ENCODE measurements at regions not wholly inside any gene's neighbourhood (a gene's known extent, or its start where the extent isn't known, plus 50 kb on each side); places are given as distances from the start of the nearest gene placed in this dataset.
A peak's percentile ranks its signal among the peaks of the same experiment; 100 is the strongest.

GRCh38 chr5:94027145-94027544, 285.7 kb upstream of the POU5F2 start:
- TF ChIP-seq, protein P1, sequence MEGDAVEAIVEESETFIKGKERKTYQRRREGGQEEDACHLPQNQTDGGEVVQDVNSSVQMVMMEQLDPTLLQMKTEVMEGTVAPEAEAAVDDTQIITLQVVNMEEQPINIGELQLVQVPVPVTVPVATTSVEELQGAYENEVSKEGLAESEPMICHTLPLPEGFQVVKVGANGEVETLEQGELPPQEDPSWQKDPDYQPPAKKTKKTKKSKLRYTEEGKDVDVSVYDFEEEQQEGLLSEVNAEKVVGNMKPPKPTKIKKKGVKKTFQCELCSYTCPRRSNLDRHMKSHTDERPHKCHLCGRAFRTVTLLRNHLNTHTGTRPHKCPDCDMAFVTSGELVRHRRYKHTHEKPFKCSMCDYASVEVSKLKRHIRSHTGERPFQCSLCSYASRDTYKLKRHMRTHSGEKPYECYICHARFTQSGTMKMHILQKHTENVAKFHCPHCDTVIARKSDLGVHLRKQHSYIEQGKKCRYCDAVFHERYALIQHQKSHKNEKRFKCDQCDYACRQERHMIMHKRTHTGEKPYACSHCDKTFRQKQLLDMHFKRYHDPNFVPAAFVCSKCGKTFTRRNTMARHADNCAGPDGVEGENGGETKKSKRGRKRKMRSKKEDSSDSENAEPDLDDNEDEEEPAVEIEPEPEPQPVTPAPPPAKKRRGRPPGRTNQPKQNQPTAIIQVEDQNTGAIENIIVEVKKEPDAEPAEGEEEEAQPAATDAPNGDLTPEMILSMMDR (IDR thresholded peaks at IDR 0.05; ENCODE audit: insufficient read depth, low read depth, low read length, missing control alignments) = no peak
- peak; percentile 8 for DNase-seq (ENCODE audit: low read depth)
- no peak overlapping the region for H3K4me3 ChIP-seq (ENCODE audit: low read length)

- TF ChIP-seq, protein P1 (IDR thresholded peaks at IDR 0.05; ENCODE audit: insufficient read depth, low read depth, low read length, missing control alignments) = no peak
- no peak for DNase-seq (ENCODE audit: low read depth)
- H3K4me3 ChIP-seq (ENCODE audit: low read length) = no peak overlapping the region
Measured at GRCh38 chr5:94025788-94026473, 284.5 kb upstream of the POU5F2 start.

DNA sequence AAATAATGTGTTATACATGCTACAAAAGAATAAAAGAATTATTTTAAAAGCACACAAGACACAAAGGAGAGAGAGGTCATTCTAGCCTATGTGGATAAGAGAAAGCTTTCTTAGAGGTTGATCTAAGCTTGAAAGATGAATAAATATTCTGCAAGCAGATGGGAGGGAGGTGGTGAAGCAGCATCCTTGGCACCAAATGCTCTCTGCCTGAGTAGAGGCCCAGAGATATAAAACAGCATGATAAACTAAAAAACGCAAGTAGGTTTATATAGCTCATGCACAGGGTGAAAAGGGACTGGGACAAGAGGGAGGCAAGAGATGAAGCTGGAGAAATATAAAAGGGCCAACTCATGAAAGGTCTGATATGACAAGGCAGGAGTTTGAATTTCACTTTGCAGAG, 283.2 kb upstream of the POU5F2 start:
- DNase-seq (ENCODE audit: low read depth) = no peak
- TF ChIP-seq, protein P1 (IDR thresholded peaks at IDR 0.05; ENCODE audit: insufficient read depth, low read depth, low read length, missing control alignments) = no peak

DNA sequence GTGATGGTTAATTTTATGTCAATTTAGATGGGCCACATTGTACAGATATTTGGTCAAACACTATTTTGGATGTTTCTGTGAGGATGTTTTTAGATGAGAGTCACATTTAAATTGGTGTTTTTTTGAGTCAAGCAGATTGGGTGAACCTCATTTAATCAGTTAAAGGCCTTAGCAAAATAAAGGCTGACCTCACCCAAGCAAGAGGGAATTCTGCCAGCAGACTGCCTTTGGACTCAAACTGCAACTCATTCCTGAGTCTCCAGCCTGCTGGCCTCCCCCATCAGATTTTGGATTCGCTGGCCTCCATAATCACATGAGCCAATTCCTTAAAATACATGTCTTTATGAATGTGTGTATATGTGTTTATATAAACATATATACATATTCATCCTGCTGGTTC, 282.7 kb upstream of the POU5F2 start:
- TF ChIP-seq, protein P1 (IDR thresholded peaks at IDR 0.05; ENCODE audit: insufficient read depth, low read depth, low read length, missing control alignments) = no peak
- DNase-seq (ENCODE audit: low read depth) = no peak
- H3K4me3 ChIP-seq (ENCODE audit: low read length) = no peak overlapping the region

More for the DNA sequence above, 283.2 kb upstream of the POU5F2 start:
- no peak overlapping the region for H3K4me3 ChIP-seq (ENCODE audit: low read length)

DNA sequence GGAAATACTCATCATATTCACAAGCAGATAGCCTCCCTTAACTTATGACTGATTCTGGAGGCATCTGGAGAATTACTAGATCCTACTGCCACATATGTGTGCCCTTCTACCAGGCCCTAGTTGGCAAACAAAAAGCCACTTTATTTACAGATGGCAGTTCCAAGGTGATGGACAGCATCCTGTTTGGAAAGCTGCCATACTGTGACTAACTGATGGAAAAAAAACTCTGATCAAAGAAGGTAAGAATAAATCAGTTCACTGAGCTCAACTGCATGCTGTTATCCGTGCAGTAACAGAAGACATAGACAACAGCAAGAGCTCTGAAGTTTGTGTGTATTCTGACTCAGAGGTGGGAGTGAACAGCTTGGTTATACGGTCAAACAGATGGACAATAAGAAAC, 279.8 kb upstream of the POU5F2 start:
- TF ChIP-seq, protein P1 (IDR thresholded peaks at IDR 0.05; ENCODE audit: insufficient read depth, low read depth, low read length, missing control alignments) = no peak
- DNase-seq (ENCODE audit: low read depth) = peak; percentile 80
- H3K4me3 ChIP-seq (ENCODE audit: low read length) = no peak overlapping the region

DNA sequence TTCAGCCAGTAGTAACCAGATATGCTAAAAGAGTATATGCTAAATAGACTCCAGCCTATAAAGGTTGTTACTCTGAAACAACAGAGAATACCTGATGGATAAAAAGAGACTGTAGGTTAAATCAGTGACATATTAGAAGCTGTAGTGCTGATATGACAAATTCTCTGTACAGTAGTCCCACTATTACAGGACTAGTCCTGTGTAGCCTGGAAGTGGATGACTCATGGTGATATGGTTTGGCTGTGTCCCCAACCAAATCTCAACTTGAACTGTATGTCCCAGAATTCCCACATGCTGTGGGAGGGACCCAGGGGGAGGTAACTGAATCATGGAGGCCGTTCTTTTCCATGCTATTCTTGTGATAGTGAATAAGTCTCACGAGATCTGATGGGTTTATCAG, 276.2 kb upstream of the POU5F2 start:
- H3K4me3 ChIP-seq (ENCODE audit: low read length) = no peak overlapping the region
- DNase-seq (ENCODE audit: low read depth) = peak; percentile 29
- TF ChIP-seq, protein P1 (IDR thresholded peaks at IDR 0.05; ENCODE audit: insufficient read depth, low read depth, low read length, missing control alignments) = no peak

- DNase-seq (ENCODE audit: low read depth) = peak; percentile 35
- TF ChIP-seq, protein P1 (IDR thresholded peaks at IDR 0.05; ENCODE audit: insufficient read depth, low read depth, low read length, missing control alignments) = no peak
- H3K4me3 ChIP-seq (ENCODE audit: low read length) = no peak overlapping the region
Measured at GRCh38 chr5:94010814-94011213, 269.4 kb upstream of the POU5F2 start.

Data from epithelial cell of esophagus (primary cell).